Activated T-cell treated with anti-CD3 and anti-CD28 coated beads for 48 hours (primary cell): ENCODE measurements at regions not wholly inside any gene's neighbourhood (a gene's known extent, or its start where the extent isn't known, plus 50 kb on each side); places are given as distances from the start of the nearest gene placed in this dataset.
"Not testable (repeated sequence)": the region's sequence is repeated elsewhere in the genome, so short reads cannot be mapped to it uniquely, and the experiment has no call there.

Source experiments
- DNase-seq: peaks from one replicate; pipeline ENCODE4 v3.0.0-alpha.2; 2020; ENCODE audit warnings: low read depth

- DNase-seq: no peak
These were observed 50.4 kb upstream of the SOD1 start for GRCh38 chr21:31609081-31609480.

- DNase-seq: no peak
These were observed 51.7 kb upstream of the SOD1 start for GRCh38 chr21:31607791-31608190.

DNA sequence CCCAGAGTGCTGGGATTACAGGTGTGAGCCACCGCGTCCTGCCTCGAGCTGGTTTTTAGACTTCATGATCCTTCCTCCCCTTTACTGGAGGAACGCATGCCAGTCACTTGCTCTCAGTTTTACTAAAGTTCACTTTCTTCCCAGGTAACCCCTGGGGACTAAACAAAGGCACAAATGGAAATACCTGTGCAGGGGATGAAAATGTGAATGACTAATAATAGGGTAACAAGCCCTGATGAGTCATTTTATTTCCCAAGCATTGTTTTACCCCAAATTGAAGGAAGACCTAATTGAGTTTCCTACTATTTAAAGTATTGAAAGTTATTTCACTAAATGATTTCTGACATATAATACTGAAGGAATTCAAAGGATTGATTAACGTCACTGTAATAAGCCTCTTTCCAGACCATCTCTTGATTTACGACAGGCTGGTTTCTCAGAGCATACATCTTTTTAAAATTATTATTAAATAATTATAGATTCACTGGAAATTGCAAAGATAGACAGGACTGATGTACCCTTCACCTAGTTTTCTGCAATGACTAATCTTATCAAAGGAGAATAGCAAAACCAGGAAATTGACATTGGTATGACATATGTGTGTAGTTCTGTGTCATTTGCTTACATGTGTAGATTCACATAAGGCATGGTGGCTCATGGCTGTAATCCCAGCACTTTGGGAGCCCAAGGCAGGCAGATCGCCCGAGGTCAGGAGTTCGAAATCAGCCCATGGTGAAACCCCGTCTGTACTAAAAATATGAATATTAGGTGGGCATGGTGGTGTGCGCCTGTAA lies 53.2 kb upstream of the SOD1 start:
- DNase-seq: no peak

- DNase-seq: peak; percentile 52
These were observed 54.8 kb upstream of the SOD1 start for GRCh38 chr21:31604591-31605190.

DNA sequence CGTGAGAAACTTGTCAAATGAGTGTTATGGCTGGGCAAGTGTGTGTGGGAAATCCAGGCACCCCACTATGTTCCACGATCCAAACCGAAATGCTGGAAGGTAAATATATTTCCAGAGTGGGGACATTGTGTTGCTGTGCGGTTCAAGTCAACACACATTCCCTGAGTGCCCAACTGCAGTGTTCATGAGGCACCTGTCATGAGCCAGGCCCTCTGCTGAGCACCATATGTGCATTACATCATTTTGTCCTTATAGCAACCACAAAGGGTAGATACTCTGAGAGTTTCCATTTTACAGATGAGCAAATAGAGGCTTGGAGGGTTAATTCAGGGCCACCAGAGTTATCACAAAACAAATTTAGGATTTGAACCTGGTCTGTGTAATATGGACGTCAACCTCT lies 59.9 kb upstream of the SOD1 start:
- no peak for DNase-seq

GRCh38 chr21:31599013-31599412 lies 60.5 kb upstream of the SOD1 start:
- DNase-seq: no peak

- no peak for DNase-seq
These were observed 61.8 kb upstream of the SOD1 start for GRCh38 chr21:31597683-31598082.

- DNase-seq: no peak
These were observed 63.4 kb upstream of the SOD1 start for GRCh38 chr21:31596055-31596454.

GRCh38 chr21:31594726-31595125 lies 64.8 kb upstream of the SOD1 start:
- no peak for DNase-seq

- DNase-seq: no peak
These were observed 65.2 kb upstream of the SOD1 start for GRCh38 chr21:31594279-31594678.

DNA sequence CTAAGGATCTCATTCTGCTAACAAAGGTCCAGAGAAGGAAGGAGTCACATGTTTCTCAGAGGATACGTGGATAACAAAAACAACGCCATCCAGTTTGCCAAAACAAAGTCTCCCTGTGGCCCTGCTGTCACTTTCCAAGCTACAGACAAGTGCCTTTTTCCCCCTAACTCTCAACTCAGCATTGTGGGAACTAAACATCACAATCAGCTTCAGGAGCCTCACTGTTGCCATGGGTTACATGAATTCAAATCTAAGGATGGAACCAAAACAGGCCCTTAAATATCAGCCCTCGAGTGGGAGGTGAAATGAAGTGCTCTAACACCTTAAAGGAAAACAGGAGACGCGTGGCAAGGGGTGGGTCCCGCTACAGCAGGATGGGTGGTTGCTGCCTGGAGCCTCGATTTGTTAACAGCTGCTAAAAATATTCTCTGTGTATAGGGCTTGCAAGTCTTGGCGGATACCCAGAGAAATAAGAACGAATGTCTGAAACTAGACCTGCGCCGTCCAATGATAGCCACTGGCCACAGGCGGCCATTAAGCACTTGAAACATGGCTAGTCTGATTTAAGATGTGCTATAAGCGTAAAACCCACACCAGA lies 66.4 kb upstream of the SOD1 start:
- no peak for DNase-seq

- no peak for DNase-seq
These were observed 67.0 kb upstream of the SOD1 start for GRCh38 chr21:31592516-31592915.

DNA sequence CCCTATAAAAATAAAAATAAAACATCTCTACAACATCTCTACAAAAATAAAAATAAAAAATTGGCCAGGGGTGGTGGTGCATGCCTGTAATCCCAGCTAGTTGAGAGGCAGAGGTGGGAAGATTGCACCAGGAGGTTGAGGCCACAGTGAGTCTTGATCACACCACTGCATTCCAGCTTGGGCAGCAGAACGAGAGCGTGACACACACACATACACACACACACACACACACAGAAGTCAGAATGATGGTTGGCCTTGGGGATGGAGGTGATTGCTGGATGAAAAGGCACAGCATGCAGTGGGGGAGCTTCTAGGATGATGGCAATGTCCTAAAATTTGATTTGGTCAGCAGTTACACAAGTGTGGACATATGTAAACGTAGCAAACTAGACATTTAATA lies 69.7 kb upstream of the SOD1 start:
- no peak for DNase-seq

- DNase-seq: no peak
These were observed 73.4 kb upstream of the SOD1 start for GRCh38 chr21:31586118-31586517.

DNA sequence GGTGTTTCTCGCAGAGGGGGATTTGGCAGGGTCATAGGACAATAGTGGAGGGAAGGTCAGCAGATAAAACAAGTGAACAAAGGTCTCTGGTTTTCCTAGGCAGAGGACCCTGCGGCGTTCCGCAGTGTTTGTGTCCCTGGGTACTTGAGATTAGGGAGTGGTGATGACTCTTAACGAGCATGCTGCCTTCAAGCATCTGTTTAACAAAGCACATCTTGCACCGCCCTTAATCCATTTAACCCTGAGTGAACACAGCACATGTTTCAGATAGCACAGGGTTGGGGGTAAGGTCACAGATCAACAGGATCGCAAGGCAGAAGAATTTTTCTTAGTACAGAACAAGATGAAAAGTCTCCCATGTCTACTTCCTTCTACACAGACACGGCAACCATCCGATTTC lies 75.6 kb upstream of the SOD1 start:
- not testable (repeated sequence) for DNase-seq

GRCh38 chr21:31583498-31583897 lies 76.0 kb upstream of the SOD1 start:
- no peak for DNase-seq

- DNase-seq: peak; percentile 68
These were observed 78.6 kb upstream of the SOD1 start for GRCh38 chr21:31580866-31581276.

GRCh38 chr21:31577271-31577670 lies 82.2 kb upstream of the SOD1 start:
- no peak for DNase-seq

GRCh38 chr21:31576428-31576827 lies 83.1 kb upstream of the SOD1 start:
- no peak for DNase-seq

DNA sequence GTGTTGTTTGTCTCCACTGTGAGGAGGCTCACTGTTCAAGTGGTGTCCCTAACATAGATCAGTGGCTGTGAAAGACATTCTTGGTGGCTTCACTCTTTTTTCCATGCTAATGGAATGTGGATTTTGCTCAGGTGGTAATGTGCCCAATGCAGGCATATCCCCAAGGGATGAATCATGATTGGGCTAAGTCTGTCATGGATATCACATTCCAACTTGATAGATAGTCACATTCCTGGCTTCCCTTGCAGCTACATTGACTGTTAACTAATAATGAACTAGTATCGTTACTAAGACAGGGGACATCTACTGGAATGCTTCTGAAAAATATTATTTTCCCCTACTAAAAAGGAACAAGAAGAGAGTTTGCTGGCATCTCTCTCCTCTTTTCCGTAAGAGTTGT lies 86.3 kb upstream of the SOD1 start:
- no peak for DNase-seq

GRCh38 chr21:31571879-31572278 lies 87.6 kb upstream of the SOD1 start:
- DNase-seq: no peak

GRCh38 chr21:31570824-31571566 lies 88.5 kb upstream of the SOD1 start:
- no peak for DNase-seq

GRCh38 chr21:31566611-31567010 lies 92.9 kb upstream of the SOD1 start:
- no peak for DNase-seq
